Coronary artery (tissue), 2 donors: ENCODE measurements at regions not wholly inside any gene's neighbourhood (a gene's known extent, or its start where the extent isn't known, plus 50 kb on each side); places are given as distances from the start of the nearest gene placed in this dataset.

Experiments used
- DNase-seq: peaks from one replicate; pipeline ENCODE4 v3.0.0-alpha.2; 2017; ENCODE audit warnings: low spot score
- H3K27ac ChIP-seq, 2 donors: fragments of 200-600 bp; sonication (generic); one replicate each; pipeline ENCODE4 v1.5.1; 2016 to 2019
- H3K4me3 ChIP-seq: fragments of 200-600 bp; sonication (generic); 2 replicates; pipeline ENCODE4 v1.5.1; 2016; ENCODE audit warnings: mild to moderate bottlenecking, moderate library complexity
- CTCF ChIP-seq: fragments of 200-600 bp; sonication (generic); IDR thresholded peaks from one replicate; pipeline ENCODE4 v1.5.1; 2019; ENCODE audit warnings: antibody characterized with exemption

DNA sequence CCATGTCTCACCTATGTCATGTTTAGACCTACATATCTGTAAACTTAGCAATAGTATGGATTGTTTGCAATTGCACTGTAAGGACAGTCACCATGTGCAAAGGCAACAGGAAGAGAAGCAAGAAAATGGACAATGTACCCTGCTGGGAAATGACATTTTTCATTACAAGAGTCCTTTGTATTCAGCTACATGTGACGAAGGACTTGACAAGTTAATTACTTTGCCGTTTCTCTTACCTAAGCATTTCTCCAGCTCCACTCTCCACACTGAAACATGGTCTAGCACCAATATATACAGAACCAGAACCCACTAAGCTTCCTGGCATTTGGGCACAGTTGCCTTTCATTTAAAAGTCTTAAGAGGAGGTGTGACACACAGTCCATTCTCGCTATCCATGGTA lies 76.6 kb upstream of the PFKP start:
- no peak overlapping the region for H3K4me3 ChIP-seq
- no peak overlapping the region for H3K27ac ChIP-seq
- TF ChIP-seq CTCF: no peak
- no peak for DNase-seq

DNA sequence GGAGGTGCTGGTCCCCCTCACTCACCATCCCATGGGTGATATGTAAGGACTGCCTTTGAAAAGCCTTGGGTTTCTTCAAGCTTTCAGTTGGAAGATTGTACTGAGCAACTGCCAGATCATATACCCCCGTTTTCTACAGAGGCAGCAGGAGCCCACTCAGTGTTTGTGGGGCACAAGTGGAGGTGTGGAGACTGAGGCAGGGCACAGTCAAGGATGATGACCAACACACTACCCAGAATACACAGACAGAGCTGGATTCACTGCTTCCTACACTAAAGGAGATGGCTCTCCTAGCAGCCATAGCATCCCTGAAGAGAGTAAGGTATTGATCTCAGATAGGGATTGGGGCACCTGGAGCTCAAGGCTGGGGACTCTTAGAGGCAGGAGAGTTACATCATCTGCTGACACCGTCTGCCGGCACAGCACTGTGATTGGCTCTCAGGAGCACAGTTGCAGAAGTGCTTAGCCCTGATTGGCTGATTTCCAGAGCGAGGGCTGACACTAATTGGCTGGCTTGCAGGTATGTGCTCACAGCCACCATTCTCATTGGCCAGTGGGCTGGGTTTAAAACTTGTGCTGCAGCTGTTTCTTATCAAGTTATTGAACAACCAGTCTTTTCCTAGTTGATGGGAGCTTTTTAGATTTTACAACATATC lies 77.9 kb upstream of the PFKP start:
- no peak for TF ChIP-seq CTCF

GRCh38 chr10:2987185-2987768 lies 80.1 kb upstream of the PFKP start:
- no peak for DNase-seq
- Histone ChIP-seq H3K27ac (no peak overlapping the region), H3K4me3 (no peak overlapping the region)
- TF ChIP-seq CTCF: no peak

More for the DNA sequence above, 77.9 kb upstream of the PFKP start:
- Histone ChIP-seq H3K27ac (no peak overlapping the region), H3K4me3 (no peak overlapping the region)
- no peak for DNase-seq

DNA sequence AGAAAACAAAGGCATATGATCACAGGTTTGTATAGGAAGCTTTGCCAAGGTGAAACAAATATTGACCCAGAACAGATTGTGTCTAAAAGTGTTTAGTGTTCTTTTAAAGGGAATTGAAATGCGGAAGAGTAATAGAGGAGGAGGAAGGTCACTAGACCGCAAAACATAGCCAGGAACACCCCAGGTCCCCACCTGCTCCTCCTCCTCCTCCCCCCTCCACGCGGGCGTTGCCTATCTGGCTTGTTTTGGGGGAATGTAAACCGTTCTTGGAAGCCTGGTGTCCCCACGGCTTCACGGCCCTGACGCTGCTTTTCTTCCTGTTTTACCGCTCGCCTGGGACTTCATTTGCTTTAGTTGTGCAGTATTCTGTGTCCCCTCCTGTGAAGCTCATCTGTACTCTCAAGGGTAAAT lies 81.0 kb upstream of the PFKP start:
- no peak for DNase-seq
- TF ChIP-seq CTCF: no peak
- Histone ChIP-seq H3K27ac (no peak overlapping the region), H3K4me3 (no peak overlapping the region)

DNA sequence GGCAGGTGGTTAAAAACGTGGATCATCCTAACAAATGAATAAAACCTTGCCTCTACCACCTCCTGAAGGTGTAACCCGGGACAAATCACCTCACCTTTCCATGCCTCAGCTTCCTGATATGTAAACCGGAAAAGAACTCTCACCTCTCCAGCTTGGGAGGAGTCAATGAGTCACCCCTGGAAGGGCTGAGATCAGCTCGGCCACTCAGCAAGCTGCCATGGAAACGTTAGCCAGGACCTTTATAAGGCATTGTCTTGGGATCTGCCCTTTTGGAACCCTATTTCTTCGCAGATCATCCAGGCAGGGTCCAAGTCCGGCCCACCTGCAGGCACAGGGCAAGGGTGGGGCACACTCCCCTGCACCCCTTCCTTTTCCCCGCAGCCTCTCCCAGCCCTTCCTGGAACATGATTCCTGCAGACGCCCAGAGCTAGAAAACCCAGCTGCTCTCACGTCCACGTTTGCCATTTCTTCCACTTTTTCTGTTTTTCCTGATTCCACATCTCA lies 81.6 kb upstream of the PFKP start:
- TF ChIP-seq CTCF: no peak
- Histone ChIP-seq H3K27ac (no peak overlapping the region), H3K4me3 (peak overlapping the region; percentile 15)
- DNase-seq: no peak

DNA sequence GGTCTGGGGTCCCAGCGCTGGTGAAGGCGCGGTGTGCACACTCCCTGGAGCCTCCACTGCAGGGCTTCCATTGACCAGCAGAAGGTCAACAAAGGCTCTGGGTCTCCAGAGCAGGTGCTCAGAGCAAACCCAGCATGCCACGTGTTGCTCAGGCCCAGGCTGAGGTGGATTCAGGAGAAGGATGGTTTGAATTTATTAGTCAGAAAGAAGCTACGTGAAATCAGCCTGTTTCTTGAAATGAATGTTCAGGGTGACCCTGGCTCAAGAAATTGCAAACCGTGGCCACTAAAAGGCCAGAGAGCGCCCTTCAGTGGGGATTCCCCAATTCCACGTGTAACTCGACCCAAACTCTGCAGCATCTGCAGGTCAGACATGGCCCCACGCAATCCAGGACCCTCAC lies 82.7 kb upstream of the PFKP start:
- Histone ChIP-seq H3K27ac (no peak overlapping the region), H3K4me3 (no peak overlapping the region)
- no peak for TF ChIP-seq CTCF
- DNase-seq: no peak

DNA sequence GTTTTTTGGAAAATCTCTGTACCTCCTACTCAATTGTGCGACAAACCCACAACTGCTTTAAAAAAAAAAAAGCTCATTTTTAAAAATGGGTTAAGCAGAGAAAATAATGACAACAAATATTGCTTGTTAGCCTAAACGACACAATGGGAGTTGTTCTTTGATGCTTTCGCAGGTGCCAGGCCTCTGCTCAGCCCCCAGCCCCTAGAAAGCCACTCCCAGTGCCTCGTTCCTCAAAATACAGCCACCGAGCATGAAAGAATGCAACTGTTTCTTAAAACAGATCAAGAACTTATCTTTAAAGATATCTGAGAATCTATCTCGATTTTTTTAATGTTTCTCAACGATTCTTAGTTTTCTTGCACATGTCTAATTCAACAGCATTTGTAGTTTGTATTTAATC lies 85.2 kb upstream of the PFKP start:
- no peak for DNase-seq
- Histone ChIP-seq H3K4me3 (no peak overlapping the region), H3K27ac (no peak overlapping the region)
- no peak for TF ChIP-seq CTCF
